GM10248 (cell line): ENCODE measurements at regions not wholly inside any gene's neighbourhood (a gene's known extent, or its start where the extent isn't known, plus 50 kb on each side); places are given as distances from the start of the nearest gene placed in this dataset.

Source experiments
- CTCF ChIA-PET: fragments of 300-600 bp; sonication (Branson Sonifier 250); formaldehyde crosslinking; extraction: SDS; loops from one replicate; lab custom pipeline; 2021; ENCODE audit warnings: antibody characterized with exemption; lab: Yijun Ruan, JAX
- POLR2A ChIA-PET: fragments of 350-650 bp; sonication (Branson Sonifier 250); formaldehyde crosslinking; extraction: SDS; loops from one replicate; lab custom pipeline; 2020; ENCODE audit warnings: antibody characterized with exemption; lab: Yijun Ruan, JAX
- DNase-seq: peaks from one replicate; pipeline ENCODE4 v3.0.0; 2012; ENCODE audit errors: extremely low spot score
- TF ChIP-seq, protein P1 (sequence below): IDR thresholded peaks from 2 replicates; pipeline ENCODE4 v1.5.1; 2012; ENCODE audit warnings: mild to moderate bottlenecking, low read depth; ENCODE audit errors: extremely low read depth, missing control alignments, control extremely low read depth

DNA sequence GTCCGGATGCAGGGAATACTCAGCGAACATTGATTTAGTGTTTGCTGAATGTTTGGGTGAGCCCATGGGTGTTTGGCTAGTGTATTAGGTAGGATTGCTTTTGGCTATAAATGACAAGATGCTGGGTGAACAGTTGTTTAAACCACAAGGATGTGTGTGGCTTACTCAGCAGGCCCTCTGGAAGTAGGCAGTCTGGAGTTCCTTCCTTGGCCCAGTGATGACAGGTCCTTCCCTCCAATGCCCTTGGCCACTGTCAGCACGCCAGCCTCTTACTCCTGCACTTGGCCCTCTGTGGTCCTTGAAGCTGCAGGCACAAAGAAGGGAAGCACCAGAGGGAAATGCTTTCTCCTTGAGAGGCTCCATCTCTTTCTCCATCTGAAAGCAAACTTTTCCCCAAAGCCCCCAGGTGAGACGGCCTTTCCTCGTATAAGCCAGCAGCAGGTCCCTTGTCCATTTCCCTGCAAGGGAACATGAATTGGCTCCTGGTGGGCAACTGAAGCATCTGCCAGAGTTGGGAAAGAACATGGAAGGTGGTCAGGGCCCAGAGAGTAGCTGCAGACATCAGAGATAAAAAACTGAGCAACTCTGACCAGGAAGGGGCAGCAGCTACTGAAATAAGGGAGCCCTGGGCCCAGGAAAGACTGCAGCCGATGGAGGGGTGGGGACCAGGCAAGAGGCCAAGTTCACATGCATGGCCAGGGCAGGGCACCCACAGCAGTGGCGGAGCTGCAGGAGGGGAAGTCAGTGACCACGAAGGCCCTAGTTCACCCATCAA, 105.0 kb downstream of the TPRA1 start:
- TF ChIP-seq, protein P1, sequence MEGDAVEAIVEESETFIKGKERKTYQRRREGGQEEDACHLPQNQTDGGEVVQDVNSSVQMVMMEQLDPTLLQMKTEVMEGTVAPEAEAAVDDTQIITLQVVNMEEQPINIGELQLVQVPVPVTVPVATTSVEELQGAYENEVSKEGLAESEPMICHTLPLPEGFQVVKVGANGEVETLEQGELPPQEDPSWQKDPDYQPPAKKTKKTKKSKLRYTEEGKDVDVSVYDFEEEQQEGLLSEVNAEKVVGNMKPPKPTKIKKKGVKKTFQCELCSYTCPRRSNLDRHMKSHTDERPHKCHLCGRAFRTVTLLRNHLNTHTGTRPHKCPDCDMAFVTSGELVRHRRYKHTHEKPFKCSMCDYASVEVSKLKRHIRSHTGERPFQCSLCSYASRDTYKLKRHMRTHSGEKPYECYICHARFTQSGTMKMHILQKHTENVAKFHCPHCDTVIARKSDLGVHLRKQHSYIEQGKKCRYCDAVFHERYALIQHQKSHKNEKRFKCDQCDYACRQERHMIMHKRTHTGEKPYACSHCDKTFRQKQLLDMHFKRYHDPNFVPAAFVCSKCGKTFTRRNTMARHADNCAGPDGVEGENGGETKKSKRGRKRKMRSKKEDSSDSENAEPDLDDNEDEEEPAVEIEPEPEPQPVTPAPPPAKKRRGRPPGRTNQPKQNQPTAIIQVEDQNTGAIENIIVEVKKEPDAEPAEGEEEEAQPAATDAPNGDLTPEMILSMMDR, result no peak
- POLR2A ChIA-PET, result no interaction called here
- DNase-seq, result no peak
- CTCF ChIA-PET, result interaction anchor here (1.6 to 1.7 kb wide), 2 partner anchors 30 to 61 kb away, joined by 4 to 9 read pairs; no protein-coding TSS in a partner anchor

DNA sequence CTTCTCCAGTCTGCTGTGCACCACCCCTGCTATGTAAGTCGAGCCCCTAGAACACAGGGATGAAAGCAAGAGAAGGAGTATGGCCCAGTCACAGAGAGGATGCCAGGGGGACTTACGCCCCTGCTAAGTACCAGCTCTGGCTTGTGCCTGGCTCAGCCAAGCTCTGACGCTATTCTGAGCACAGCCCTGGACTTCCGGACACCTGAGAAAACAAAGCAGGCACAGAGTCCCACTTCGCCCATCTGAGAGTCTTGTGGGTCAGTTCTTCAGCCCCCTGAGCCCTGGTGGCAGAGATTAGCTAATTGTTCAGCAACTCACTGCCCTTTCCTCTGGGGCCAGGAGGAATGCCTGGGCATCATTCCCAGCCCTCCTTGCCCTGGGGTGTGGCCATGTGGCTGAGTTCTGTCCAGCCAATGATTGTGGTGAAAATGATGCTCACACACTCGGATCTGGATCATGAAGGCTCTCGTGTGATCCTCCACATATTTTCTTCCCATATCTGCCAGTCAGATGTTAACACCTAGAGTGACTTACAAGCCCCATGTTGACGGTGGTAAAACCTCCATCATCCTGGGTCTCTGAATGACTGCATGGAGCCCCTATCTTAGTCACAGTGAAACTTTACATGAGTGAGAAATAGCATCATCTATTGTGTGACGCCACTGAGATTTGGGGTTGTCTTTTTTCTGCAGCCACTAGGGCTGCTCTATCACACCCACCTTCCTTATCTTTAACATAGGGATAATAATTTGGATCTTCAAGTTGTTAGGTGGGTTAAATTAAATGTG, 105.7 kb downstream of the TPRA1 start:
- ChIA-PET POLR2A (no interaction called here), CTCF (interaction anchor here (0.8 to 1.7 kb wide), 7 partner anchors 9 to 62 kb away, joined by 3 to 9 read pairs (median 4); no protein-coding TSS in a partner anchor)
- TF ChIP-seq, protein P1, result no peak
- DNase-seq, result no peak

DNA sequence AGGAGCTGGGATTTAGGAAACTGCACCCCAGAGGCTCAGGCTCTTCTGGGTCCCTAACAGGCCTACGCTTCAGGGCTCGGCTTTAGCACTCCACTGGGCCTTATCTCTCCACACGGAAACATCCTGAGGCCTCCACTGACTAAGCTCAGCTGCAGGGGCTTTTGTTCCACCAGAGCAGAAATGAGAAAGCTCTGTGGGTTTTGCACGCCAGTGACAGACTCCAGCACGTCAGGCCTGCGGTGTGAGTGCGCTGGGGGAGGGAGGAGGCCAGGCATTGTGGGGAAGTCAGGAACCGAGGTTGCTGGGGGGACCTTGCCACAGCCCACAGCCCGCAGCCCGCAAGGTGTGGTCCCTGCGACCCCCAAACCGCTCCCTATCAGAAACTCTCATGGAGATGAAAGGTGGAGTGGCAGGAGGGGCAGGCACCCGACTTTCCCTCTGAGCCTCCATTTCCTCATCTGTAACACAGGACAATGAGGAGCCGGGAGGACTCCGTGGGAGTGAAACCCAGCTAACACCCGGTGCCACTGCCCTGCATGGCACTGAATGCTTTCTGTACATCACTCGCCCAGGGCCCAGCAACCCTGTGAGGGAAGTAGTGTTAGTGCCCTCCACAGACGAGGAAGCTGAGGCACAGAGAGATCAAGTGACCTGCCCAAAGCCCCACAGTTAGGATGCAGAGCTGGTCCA, 106.5 kb downstream of the TPRA1 start:
- CTCF ChIA-PET, result interaction anchor here (0.8 to 1.7 kb wide), 8 partner anchors 9 to 63 kb away, joined by 3 to 9 read pairs (median 4); no protein-coding TSS in a partner anchor
- TF ChIP-seq, protein P1, result no peak
- DNase-seq, result peak; percentile 71
- POLR2A ChIA-PET, result no interaction called here

DNA sequence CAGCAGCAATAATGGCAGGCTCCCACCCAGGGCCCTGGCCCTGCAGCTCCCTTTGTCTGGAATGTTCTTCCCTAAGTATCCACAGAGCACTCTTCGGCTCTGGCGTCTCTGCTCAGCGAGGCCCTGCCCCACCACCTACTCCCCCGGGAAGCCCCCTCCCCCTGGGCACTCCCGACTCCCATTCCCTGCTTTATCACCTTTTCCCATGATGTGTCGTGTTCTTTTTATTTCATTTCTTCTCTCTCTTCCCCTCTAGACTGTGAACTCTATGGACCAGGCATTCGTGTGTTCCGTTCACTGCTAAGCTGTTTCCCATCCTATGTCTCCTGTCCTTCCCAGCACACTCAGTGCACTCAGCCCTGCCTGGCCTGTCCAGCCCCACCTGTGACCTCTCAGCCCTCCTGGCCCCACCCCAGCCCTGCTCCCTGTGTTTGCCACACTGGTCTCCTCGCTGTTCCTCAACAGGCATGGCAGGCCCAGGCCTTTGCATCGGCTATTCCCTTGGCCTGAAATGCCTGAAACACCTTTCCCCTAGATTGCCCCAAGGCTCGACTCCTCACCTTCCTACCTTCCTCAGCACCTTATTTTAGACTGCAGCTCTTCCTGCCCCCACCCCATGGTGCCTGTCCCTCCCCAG, 107.4 kb downstream of the TPRA1 start:
- TF ChIP-seq, protein P1, result no peak
- ChIA-PET POLR2A (no interaction called here), CTCF (interaction anchor here (1.0 to 1.7 kb wide), 3 partner anchors 10 to 61 kb away, joined by 3 to 6 read pairs (median 4); no protein-coding TSS in a partner anchor)
- no peak for DNase-seq

DNA sequence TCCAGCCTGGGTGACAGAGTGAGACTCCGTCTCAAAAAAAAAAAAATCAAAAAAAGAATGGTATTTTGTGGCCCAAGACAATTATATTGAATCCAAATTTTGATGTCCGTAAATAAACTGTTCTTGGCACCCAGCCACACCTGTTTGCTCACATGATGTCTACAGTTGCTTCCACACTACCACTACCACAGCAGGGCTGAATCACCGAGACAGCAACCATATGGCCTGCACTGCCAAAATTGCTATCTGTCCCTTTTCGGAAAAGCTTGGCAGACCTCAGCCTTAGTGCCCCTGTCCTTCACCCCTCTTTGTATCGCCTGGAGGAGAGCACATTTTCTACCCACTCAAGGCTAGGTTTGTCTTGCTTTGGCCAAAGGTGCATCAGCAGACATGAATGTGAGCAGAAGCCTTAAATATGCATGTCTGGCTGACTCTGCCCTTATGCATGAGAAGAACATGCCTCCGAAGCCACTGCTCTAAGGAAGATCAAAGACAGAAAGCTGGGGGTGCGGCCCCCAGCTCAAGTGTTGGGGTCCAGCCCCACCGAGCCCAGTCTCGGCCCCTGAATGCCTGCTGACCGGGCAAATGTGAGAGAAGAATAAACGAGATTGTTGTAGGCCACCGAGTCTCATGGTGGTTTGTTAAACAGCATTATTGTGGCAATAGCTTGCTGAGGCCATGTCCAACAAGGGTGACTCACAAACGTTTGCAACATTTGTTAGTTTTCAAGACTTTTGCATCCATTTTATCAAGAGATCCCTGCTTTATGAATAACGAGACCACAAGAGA, 108.1 kb downstream of the TPRA1 start:
- ChIA-PET CTCF (no interaction called here), POLR2A (interaction anchor here (0.5 kb wide), 1 partner anchor 255 kb away, joined by 3 read pairs; no protein-coding TSS in a partner anchor)
- TF ChIP-seq, protein P1, result no peak
- no peak for DNase-seq
